NCI-H1436 treated with DMSO at 0.1 percent for 48 hours (cell line): ENCODE measurements at regions not wholly inside any gene's neighbourhood (a gene's known extent, or its start where the extent isn't known, plus 50 kb on each side); places are given as distances from the start of the nearest gene placed in this dataset.
"Not testable (repeated sequence)": the region's sequence is repeated elsewhere in the genome, so short reads cannot be mapped to it uniquely, and the experiment has no call there.

Experiments
- DNase-seq: peaks from one replicate; lab custom pipeline; 2025; lab: John Stamatoyannopoulos, UW

- DNase-seq = no peak
These were observed 85.4 kb upstream of the RALY start for GRCh38 chr20:33908336-33908735.

DNA sequence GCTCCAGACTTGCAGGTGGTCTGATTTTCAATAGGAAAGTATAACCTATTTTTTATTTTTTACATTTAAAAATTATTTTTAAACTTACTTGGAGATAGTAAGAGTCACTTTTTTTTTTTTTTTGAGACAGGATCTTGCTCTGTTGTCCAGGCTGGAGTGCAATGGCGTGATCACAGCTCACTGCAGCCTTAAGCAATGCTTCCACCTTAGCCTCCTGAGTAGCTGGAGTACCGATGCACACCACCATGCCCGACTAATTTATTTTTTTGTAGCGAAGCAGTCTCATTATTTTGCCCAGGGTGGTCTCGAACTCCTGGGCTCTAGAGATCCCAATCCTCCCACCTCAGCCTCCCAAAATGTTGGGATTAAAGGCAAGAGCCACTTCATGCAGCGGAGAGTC lies 84.8 kb upstream of the RALY start:
- DNase-seq = no peak

DNA sequence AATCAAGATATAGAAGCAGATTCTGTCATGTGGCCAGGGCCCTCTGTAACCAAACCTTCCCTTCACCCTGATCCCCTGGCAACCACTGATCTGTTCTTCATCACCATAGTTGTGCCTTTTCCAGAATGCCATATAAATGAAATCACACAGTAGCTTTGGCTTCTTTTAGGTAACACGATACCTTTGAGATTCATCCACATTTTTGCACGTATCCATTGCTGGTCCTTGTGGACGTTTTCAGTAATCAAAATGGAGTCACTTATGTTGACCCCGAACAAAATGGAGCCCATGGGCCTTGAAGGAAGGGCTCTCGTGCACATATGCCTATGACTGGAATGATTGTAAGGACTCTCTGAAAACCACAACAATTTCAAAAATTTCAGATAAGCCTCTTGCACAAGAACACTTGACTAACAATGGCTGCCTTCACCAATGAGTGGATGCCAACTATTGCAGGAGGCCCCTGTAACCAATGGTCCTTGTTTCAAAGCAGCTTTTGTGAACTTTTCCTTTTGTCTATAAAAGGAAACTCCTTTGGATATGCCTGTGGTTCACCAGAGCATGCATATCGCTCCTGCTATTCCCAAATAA lies 84.3 kb upstream of the RALY start:
- DNase-seq = no peak

- DNase-seq = no peak
These were observed 83.7 kb upstream of the RALY start for GRCh38 chr20:33910056-33910455.

DNA sequence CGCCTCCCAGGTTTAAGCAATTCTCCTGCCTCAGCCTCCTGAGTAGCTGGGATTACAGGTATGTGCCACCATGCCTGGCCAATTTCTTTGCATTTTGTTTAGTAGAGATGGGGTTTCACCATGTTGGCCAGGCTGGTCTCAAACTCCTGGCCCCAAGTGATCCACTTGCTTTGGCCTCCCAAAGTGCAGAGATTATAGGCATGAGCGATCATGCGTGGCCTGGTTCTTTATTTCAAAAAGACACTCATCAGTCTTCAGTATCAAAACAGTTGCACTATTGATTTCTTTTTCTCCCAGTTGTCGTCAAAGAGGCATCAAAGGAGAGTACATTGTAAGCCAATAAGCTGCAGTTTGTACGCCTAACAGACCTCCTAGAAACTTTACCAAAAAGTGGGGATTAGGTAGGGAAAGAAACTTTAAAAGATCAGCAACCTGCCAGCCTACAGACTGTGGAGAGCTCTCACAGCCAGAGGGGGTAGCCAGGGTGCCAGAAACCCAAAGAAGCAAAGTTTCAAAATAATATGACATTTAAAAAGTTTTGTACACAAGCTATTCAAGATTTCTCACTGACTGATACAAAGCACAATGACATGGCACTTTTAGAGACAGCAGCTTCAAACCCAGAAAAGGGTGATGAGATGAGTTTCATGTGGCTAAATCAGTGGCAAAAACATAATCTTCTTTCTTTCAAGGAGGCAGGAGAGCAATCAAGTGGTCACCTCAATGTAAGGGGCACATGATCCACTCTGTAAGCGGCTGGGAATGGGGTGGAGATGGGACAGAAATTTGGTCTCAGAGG lies 83.0 kb upstream of the RALY start:
- no peak for DNase-seq

- DNase-seq = peak; percentile 35
These were observed 78.8 kb upstream of the RALY start for GRCh38 chr20:33914919-33915318.

DNA sequence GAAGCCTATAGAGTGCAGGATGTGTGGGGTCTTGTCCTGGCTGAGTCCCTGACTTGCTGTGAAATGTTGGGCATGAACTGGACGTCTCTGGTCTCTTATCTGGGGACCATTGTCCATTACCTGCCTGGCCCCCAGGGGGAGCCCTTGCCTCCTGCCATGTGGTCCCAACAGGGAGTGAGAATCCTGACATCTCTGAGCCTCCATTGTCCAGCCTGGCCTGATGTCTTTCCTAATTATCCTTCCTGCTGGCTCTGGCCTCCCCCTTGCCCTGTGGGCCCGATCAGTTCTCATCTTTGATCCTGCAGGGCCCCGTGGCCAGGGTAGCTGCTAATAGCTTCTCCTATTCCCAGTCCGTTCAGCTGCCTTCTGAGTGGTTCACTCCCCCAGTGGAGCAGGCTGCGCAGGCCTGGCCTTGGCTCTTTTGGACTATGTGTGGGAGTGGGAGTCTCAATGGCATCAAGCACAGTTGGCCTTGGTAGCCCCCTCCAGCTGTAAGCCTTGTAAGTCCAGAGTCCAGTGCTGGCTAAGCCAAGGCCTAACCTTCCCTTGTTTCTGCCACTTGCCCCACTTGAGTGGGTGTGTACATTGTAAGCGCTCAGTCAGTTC lies 77.9 kb upstream of the RALY start:
- no peak for DNase-seq

DNA sequence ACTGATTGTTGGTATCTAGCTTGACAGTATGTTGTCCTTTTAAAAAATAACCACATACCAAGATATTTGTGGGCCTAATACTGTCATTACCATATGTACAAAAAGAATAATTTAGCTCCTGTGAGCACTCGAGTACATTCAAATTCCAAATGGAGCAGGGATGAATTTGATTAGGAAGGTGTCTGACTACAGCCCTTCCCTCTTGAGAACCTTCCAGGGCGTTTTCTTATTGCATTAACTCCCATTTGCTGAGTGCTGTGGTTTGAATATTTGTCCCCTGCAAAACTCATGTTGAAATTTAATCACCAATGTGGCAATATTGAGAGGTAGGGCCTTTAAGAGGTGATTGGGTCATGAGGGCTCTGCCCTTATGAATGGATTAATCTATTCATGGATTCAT lies 76.9 kb upstream of the RALY start:
- DNase-seq = no peak

- no peak for DNase-seq
These were observed 75.7 kb upstream of the RALY start for GRCh38 chr20:33917831-33918525.

- no peak for DNase-seq
These were observed 75.0 kb upstream of the RALY start for GRCh38 chr20:33918662-33919061.

DNA sequence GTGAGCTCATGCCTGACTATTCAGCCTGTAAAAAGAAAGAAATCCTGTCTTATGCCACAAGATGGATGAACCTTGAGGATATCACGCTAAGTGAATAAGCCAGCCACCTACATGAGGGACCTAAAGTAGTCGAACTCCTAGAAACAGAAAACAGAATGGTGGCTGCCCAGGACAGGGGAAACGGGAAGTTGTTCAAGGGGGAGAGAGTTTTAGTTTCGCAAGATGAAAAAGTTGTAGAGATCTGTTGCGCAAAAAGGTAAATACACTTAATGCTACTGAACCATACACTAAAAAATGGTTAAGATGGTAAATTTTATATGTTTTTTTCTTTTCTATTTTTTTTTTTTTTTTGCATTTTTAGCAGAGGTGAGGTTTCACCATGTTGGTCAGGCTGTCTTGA lies 74.1 kb upstream of the RALY start:
- no peak for DNase-seq

GRCh38 chr20:33922224-33922623 lies 71.5 kb upstream of the RALY start:
- DNase-seq = no peak

GRCh38 chr20:33923740-33924139 lies 70.0 kb upstream of the RALY start:
- DNase-seq = no peak

DNA sequence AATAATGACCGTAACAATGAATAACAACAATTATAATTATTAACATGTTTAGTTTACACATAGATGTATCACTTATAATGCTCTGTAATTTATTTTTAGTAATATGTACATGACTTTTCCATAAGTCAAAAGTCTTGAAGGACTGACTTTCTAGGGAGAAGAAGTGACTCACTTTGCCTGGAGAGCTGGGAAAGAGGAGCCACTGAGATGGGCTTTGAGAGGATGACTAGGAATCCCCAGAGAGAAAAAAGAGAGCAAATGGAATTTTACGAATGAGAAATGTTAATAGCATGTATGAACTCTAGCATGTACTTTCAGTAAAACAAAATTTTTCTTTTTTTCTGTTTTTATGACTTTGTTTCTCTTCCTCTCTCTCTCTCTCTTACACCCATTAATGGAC lies 67.8 kb upstream of the RALY start:
- DNase-seq = no peak

- DNase-seq = no peak
These were observed 67.3 kb upstream of the RALY start for GRCh38 chr20:33926425-33926824.

DNA sequence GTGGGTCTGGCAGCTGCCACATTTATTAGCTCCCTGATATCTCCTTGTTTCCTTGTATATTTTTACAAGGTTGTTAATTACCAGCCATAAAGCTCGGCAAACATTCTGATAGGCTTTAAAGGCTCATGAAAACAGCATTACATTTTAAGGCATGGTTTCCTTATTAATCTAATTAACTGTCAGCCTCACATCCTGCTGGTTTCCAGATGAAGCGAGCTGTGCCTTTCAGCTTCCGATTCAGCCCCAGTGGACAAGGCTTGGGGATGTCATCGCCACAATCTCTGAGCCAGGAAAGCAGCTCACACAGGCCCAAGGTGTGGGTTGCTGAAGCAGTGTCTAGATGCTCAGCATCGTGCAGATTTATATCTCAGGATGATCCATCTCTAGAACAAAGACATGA lies 66.0 kb upstream of the RALY start:
- no peak for DNase-seq

DNA sequence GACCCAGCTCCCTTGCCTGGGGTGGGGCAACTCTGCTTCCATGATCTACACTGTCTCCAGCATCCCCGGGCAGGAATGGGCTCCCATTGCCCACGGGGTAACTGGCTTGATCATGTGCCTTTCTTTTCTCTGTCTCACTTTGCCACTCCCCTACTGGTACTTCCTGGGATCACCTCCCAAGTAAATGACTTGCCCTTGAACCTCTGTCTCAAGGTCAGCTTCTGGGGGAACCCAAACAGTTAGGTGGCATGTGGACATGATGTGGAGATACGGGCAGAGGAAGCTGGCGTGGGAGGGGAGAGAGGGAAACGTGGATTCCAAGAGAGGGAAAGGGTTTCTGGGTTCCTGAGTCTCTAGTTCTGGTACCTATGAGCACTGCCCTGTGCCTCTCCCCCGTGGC lies 63.8 kb upstream of the RALY start:
- no peak for DNase-seq

- DNase-seq = no peak
These were observed 60.2 kb upstream of the RALY start for GRCh38 chr20:33933469-33933909.

- no peak for DNase-seq
These were observed 57.1 kb upstream of the RALY start for GRCh38 chr20:33936656-33937055.

- not testable (repeated sequence) for DNase-seq
These were observed 54.7 kb upstream of the RALY start for GRCh38 chr20:33939031-33939430.

DNA sequence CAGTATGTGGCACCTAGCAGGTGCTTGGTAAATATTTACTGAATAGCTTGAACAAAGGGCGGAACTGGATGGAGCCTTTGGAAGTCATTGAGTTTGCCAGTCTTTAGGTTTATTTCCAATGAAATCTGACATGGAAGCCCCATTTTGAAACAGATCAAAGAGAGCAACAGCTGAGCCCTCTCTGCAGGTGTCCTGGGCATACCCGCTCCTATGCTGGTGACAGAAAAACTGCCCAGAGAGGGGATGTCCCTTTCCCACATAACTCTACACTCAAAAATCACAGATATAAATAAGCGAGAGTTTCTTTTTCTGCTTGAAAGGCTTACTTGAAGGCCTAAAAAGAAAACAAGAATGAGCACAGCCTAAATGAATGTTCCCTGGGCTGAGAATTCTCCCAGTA lies 53.0 kb upstream of the RALY start:
- no peak for DNase-seq
